SK-N-SH treated with all-trans-retinoic acid at 6 μM for 48 hours (cell line): ENCODE measurements at regions not wholly inside any gene's neighbourhood (a gene's known extent, or its start where the extent isn't known, plus 50 kb on each side); places are given as distances from the start of the nearest gene placed in this dataset.
A peak's percentile ranks its signal among the peaks of the same experiment; 100 is the strongest.

ENCODE experiments used
- ATAC-seq: fragments of 200-7000 bp; cut with Tn5 transposase; 3 replicates; pipeline ENCODE4 v1.9.1; 2020; ENCODE audit warnings: mild to moderate bottlenecking, moderate library complexity
- ARNTL ChIP-seq: fragments of 450-650 bp; formaldehyde crosslinking; IDR thresholded peaks from 2 replicates; pipeline ENCODE4 v1.5.0; 2020; ENCODE audit warnings: low read depth, mild to moderate bottlenecking, moderate library complexity, borderline replicate concordance
- BACH2 ChIP-seq: fragments of 250-450 bp; sonication (Bioruptor Pico); IDR thresholded peaks from 2 replicates; pipeline ENCODE4 v1.9.0; 2021; ENCODE audit warnings: mild to moderate bottlenecking, borderline replicate concordance
- ESRRG ChIP-seq: fragments of 250-450 bp; sonication (Bioruptor Pico); IDR thresholded peaks from 2 replicates; pipeline ENCODE4 v1.6.1; 2021; ENCODE audit warnings: mild to moderate bottlenecking
- GLIS3 ChIP-seq: fragments of 250-450 bp; sonication (Bioruptor Pico); IDR thresholded peaks from 2 replicates; pipeline ENCODE4 v1.5.0; 2020; ENCODE audit warnings: mild to moderate bottlenecking, moderate library complexity
- ISL1 ChIP-seq: fragments of 250-450 bp; sonication (Bioruptor Pico); IDR thresholded peaks from 2 replicates; pipeline ENCODE4 v2.1.2; 2022; ENCODE audit warnings: mild to moderate bottlenecking, moderate library complexity
- OSR1 ChIP-seq: fragments of 250-450 bp; sonication (Bioruptor Pico); IDR thresholded peaks from 2 replicates; pipeline ENCODE4 v1.8.0; 2022; ENCODE audit warnings: moderate library complexity, mild to moderate bottlenecking, inconsistent platforms
- PATZ1 ChIP-seq: fragments of 250-450 bp; sonication (Bioruptor Pico); IDR thresholded peaks from 2 replicates; pipeline ENCODE4 v1.8.0; 2020; ENCODE audit warnings: mild to moderate bottlenecking, moderate library complexity, borderline replicate concordance
- POU6F1 ChIP-seq: fragments of 250-450 bp; sonication (Bioruptor Pico); IDR thresholded peaks from 2 replicates; pipeline ENCODE4 v1.8.0; 2021; ENCODE audit warnings: low read depth, mild to moderate bottlenecking, moderate library complexity, borderline replicate concordance
- PPARA ChIP-seq: fragments of 250-450 bp; sonication (Bioruptor Pico); IDR thresholded peaks from 2 replicates; pipeline ENCODE4 v1.5.0; 2020; ENCODE audit warnings: mild to moderate bottlenecking, borderline replicate concordance
- RARB ChIP-seq: fragments of 250-450 bp; sonication (Bioruptor Pico); IDR thresholded peaks from 2 replicates; pipeline ENCODE4 v1.8.0; 2021; ENCODE audit warnings: mild to moderate bottlenecking, moderate library complexity
- SNAI2 ChIP-seq: fragments of 250-450 bp; sonication (Bioruptor Pico); IDR thresholded peaks from 2 replicates; pipeline ENCODE4 v1.5.0; 2020; ENCODE audit warnings: mild to moderate bottlenecking, moderate library complexity
- TCF4 ChIP-seq: fragments of 250-450 bp; sonication (Bioruptor Pico); IDR thresholded peaks from 2 replicates; pipeline ENCODE4 v1.8.0; 2021; ENCODE audit warnings: mild to moderate bottlenecking, moderate library complexity, borderline replicate concordance
- TOX ChIP-seq: fragments of 250-450 bp; sonication (Bioruptor Pico); IDR thresholded peaks from 2 replicates; pipeline ENCODE4 v1.8.0; 2021; ENCODE audit warnings: mild to moderate bottlenecking, moderate library complexity, borderline replicate concordance
- TSHZ2 ChIP-seq: fragments of 250-450 bp; sonication (Bioruptor Pico); IDR thresholded peaks from 2 replicates; pipeline ENCODE4 v1.5.0; 2020; ENCODE audit warnings: mild to moderate bottlenecking, moderate library complexity
- ZFP3 ChIP-seq: fragments of 250-450 bp; sonication (Bioruptor Pico); IDR thresholded peaks from 2 replicates; pipeline ENCODE4 v1.5.0; 2020; ENCODE audit warnings: mild to moderate bottlenecking, moderate library complexity
- ZFP30 ChIP-seq: fragments of 450-650 bp; formaldehyde crosslinking; IDR thresholded peaks from 2 replicates; pipeline ENCODE4 v1.5.0; 2022; ENCODE audit warnings: mild to moderate bottlenecking, moderate library complexity
- ZNF70 ChIP-seq: fragments of 450-650 bp; formaldehyde crosslinking; IDR thresholded peaks from 2 replicates; pipeline ENCODE4 v1.5.0; 2020; ENCODE audit warnings: mild to moderate bottlenecking, moderate library complexity
- TF ChIP-seq, protein P1 (sequence below): fragments of 250-450 bp; sonication (Bioruptor Pico); IDR thresholded peaks from 2 replicates; pipeline ENCODE4 v1.5.1; 2021; ENCODE audit warnings: mild to moderate bottlenecking, moderate library complexity
- TF ChIP-seq, protein P2 (sequence below): fragments of 250-450 bp; sonication (Bioruptor Pico); IDR thresholded peaks from 2 replicates; pipeline ENCODE4 v1.5.1; 2020; ENCODE audit warnings: low read depth, mild to moderate bottlenecking, moderate library complexity

DNA sequence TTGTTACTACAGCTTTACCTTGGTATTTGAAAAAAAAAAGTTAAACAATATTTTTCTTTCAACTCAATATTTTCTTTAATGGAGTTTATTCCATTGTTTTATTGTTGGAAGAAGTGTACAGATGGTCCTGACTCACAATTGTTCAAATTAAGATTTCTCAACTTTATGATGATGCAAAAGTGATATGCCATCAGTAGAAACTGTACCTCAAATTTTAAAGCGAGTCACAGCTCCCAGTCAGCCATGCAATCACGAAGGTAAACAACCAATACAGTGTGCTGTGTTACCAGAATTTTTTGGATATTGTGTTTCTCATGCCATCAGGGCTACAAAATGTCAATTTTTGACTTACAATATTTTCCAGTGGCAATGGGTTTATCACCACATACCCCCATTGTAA, 54.0 kb upstream of the COL5A2 start:
- no peak for ATAC-seq
- TF ChIP-seq PPARA (CRISPR knock-in tag): no peak
- TF ChIP-seq, protein P1, sequence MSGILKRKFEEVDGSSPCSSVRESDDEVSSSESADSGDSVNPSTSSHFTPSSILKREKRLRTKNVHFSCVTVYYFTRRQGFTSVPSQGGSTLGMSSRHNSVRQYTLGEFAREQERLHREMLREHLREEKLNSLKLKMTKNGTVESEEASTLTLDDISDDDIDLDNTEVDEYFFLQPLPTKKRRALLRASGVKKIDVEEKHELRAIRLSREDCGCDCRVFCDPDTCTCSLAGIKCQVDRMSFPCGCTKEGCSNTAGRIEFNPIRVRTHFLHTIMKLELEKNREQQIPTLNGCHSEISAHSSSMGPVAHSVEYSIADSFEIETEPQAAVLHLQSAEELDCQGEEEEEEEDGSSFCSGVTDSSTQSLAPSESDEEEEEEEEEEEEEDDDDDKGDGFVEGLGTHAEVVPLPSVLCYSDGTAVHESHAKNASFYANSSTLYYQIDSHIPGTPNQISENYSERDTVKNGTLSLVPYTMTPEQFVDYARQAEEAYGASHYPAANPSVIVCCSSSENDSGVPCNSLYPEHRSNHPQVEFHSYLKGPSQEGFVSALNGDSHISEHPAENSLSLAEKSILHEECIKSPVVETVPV (CRISPR knock-in tag): no peak
- no peak for TF ChIP-seq ZFP30
- no peak for TF ChIP-seq GLIS3
- no peak for TF ChIP-seq POU6F1 (CRISPR knock-in tag)
- no peak for TF ChIP-seq OSR1
- no peak for TF ChIP-seq PATZ1 (CRISPR knock-in tag)
- TF ChIP-seq TOX (CRISPR knock-in tag): no peak
- TF ChIP-seq ZFP3: no peak
- no peak for TF ChIP-seq TSHZ2 (CRISPR knock-in tag)
- TF ChIP-seq ISL1 (CRISPR knock-in tag): no peak
- TF ChIP-seq, protein P2, sequence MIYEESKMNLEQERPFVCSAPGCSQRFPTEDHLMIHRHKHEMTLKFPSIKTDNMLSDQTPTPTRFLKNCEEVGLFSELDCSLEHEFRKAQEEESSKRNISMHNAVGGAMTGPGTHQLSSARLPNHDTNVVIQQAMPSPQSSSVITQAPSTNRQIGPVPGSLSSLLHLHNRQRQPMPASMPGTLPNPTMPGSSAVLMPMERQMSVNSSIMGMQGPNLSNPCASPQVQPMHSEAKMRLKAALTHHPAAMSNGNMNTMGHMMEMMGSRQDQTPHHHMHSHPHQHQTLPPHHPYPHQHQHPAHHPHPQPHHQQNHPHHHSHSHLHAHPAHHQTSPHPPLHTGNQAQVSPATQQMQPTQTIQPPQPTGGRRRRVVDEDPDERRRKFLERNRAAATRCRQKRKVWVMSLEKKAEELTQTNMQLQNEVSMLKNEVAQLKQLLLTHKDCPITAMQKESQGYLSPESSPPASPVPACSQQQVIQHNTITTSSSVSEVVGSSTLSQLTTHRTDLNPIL (CRISPR knock-in tag): no peak
- TF ChIP-seq, all 23 proteins: peak for 0

- ATAC-seq: no peak
- TF ChIP-seq TCF4 (CRISPR knock-in tag): no peak
Measured at GRCh38 chr2:189234991-189235390, 55.4 kb upstream of the COL5A2 start.

DNA sequence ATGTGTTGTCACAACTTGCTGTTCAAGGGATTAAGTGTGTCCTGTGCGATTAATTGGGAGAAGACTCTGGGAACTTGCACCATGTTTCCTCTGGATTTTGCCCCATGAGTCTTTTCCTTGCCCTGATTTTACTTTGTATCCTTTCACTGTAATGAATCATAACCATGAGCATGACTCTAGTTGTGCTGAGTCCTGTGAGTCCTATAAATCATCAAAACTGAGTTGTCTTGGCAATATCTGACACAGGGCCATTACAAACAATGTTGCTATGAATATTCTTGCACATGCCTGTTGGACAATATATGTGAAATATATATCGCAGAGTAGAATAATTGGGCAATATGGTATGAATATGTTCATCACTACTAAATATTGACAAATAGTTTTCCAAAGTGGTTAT, 56.5 kb upstream of the COL5A2 start:
- ATAC-seq: peak; percentile 26; the same call in 1 of the 3 replicates
- no peak for TF ChIP-seq PPARA (CRISPR knock-in tag)
- no peak for TF ChIP-seq RARB
- TF ChIP-seq, protein P1 (CRISPR knock-in tag): no peak
- TF ChIP-seq, protein P2 (CRISPR knock-in tag): no peak
- no peak for TF ChIP-seq SNAI2
- no peak for TF ChIP-seq ARNTL (CRISPR knock-in tag)
- no peak for TF ChIP-seq ZFP3
- no peak for TF ChIP-seq BACH2 (CRISPR knock-in tag)
- no peak for TF ChIP-seq ZFP30
- no peak for TF ChIP-seq ISL1 (CRISPR knock-in tag)
- no peak for TF ChIP-seq TOX (CRISPR knock-in tag)
- no peak for TF ChIP-seq GLIS3
- TF ChIP-seq ESRRG (CRISPR knock-in tag): no peak
- TF ChIP-seq ZNF70 (CRISPR knock-in tag): no peak
